ENCODE measurements at regions not wholly inside any gene's neighbourhood (a gene's known extent, or its start where the extent isn't known, plus 50 kb on each side); places are given as distances from the start of the nearest gene placed in this dataset.

DNA sequence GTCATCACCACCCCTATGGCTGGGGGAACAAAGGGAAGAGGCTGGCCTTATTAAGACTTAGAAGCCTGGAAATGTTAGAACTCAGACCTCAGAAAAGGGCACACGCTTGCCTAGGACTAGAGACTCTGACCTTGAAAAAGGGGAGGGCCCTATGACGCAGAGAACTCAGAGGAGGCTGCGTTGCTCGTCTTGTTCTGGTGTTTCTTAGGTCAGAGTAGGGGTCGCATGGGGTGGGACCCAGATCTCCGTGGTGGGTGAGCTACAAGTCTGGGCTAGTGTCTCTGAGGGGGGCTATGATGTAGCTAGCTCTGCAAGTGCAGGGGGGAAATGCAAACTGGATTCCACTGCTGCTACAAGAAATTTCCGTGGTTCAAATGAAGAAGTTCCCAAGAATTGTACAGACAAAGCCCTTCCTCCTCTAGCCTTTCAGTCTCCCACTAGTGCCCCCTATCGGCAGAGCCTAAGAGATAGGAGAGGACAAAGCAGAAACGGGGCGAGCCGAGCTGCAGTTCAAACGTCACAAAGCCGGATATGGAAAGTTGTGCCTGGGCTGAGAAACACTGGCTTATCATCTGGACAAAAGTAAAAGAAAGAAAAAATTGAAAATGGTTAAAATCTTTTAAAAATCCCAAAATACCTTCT is 392.9 kb upstream of the ROBO2 start:
- H3K4me1 ChIP-seq (ENCODE audit: insufficient read depth, low read length, poor library complexity, severe bottlenecking): no peaks in the 10 kb centered on the region
- no peak for TF ChIP-seq EZH2phosphoT487 (IDR thresholded peaks at IDR 0.05; ENCODE audit: borderline replicate concordance, low read depth, low read length)
- TF ChIP-seq CTCF (conservative IDR thresholded peaks at IDR 0.05; ENCODE audit: low read length): peak; percentile 32; the same call in 1 of the 2 replicates
- H2AFZ ChIP-seq (ENCODE audit: low read length): no peak overlapping the region
- H3K4me2 ChIP-seq (ENCODE audit: low read length): no peak overlapping the region
- no peaks in the 10 kb centered on the region for H3K9me2 ChIP-seq (ENCODE audit: insufficient read depth, low read length)
- no peak overlapping the region for H3K27ac ChIP-seq (ENCODE audit: low read depth, low read length, poor library complexity, severe bottlenecking)
- DNase-seq (ENCODE audit: low spot score): no peak
- intact Hi-C loops (cut with micrococcal nuclease; ENCODE audit: unreplicated experiment): no loop called here
- H3K79me2 ChIP-seq (ENCODE audit: insufficient read depth, low read depth, low read length): no peaks in the 10 kb centered on the region
- H3K9me3 ChIP-seq (ENCODE audit: low read length): no peaks in the 10 kb centered on the region
- BruUV-seq (replicated peaks): no TSS peak
- no peaks in the 10 kb centered on the region for H3K36me3 ChIP-seq (ENCODE audit: insufficient read depth, low read length)
- ChIA-PET POLR2A (no interaction called here), CTCF (ENCODE audit: unreplicated experiment) (no interaction called here)
- H4K20me1 ChIP-seq (ENCODE audit: insufficient read depth, low read length): no peaks in the 10 kb centered on the region
- H3K4me3 ChIP-seq (ENCODE audit: low read depth, low read length, poor library complexity, severe bottlenecking): no peak overlapping the region

DNA sequence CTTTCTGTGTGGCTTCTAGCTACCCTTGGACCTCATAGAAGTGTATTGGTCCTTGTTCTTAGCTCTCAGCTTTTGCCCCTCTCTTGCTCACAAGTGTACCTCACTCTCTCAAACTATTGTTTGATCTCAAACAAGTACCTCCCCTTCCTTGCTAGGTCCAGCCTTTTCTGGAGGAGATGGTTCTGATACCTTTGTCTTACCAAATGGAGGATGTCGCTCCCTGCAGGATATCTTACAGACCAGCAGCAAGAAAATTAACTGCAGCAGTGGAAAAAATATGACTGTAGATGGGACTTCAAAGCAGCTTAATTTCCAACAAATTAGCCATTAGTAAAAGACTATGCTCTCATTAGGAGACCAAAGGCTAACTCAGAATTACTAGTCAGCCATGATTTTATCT is 388.1 kb upstream of the ROBO2 start:
- Histone ChIP-seq H3K4me3 (ENCODE audit: low read depth, low read length, poor library complexity, severe bottlenecking) (no peak overlapping the region), H2AFZ (ENCODE audit: low read length) (no peak overlapping the region), H3K4me2 (ENCODE audit: low read length) (no peak overlapping the region), H3K9me2 (ENCODE audit: insufficient read depth, low read length) (no peaks in the 10 kb centered on the region), H3K4me1 (ENCODE audit: insufficient read depth, low read length, poor library complexity, severe bottlenecking) (no peaks in the 10 kb centered on the region), H3K79me2 (ENCODE audit: insufficient read depth, low read depth, low read length) (no peaks in the 10 kb centered on the region), H3K27ac (ENCODE audit: low read depth, low read length, poor library complexity, severe bottlenecking) (no peak overlapping the region), H3K9me3 (ENCODE audit: low read length) (no peaks in the 10 kb centered on the region), H4K20me1 (ENCODE audit: insufficient read depth, low read length) (no peaks in the 10 kb centered on the region), H3K36me3 (ENCODE audit: insufficient read depth, low read length) (no peaks in the 10 kb centered on the region)
- BruUV-seq (replicated peaks): no TSS peak
- ChIA-PET CTCF (ENCODE audit: unreplicated experiment) (no interaction called here), POLR2A (interaction anchor here (0.7 to 1.3 kb wide), 3 partner anchors 8 to 406 kb away, joined by 3 to 4 read pairs (median 3); no protein-coding TSS in a partner anchor)
- TF ChIP-seq CTCF (conservative IDR thresholded peaks at IDR 0.05; ENCODE audit: low read length): no peak
- TF ChIP-seq EZH2phosphoT487 (IDR thresholded peaks at IDR 0.05; ENCODE audit: borderline replicate concordance, low read depth, low read length): no peak
- DNase-seq (ENCODE audit: low spot score): no peak
- intact Hi-C loops (cut with micrococcal nuclease; ENCODE audit: unreplicated experiment): no loop called here

DNA sequence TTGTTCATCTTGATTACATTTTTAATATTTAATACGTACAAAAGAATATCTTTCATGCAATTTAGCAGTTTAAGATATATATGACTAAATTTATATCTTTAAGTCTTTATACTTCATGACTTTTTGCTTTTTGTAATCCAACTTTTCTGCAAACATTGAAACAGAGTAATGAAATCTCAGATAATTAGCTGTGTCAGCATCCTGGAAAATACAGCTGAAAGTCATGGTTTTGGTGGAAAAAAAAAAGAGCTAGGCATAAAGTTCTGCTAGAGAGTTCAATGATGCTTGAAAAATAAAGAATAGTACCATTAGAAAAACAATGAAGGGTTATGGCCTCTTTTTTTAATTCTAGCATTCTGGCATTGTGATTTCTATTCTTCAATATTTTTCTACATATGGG is 387.4 kb upstream of the ROBO2 start:
- H2AFZ ChIP-seq (ENCODE audit: low read length): no peak overlapping the region
- H3K4me2 ChIP-seq (ENCODE audit: low read length): no peak overlapping the region
- no peaks in the 10 kb centered on the region for H3K4me1 ChIP-seq (ENCODE audit: insufficient read depth, low read length, poor library complexity, severe bottlenecking)
- H4K20me1 ChIP-seq (ENCODE audit: insufficient read depth, low read length): no peaks in the 10 kb centered on the region
- H3K79me2 ChIP-seq (ENCODE audit: insufficient read depth, low read depth, low read length): no peaks in the 10 kb centered on the region
- no peak overlapping the region for H3K4me3 ChIP-seq (ENCODE audit: low read depth, low read length, poor library complexity, severe bottlenecking)
- ChIA-PET POLR2A (interaction anchor here (0.9 kb wide), 1 partner anchor 13 kb away, joined by 3 read pairs; no protein-coding TSS in a partner anchor), CTCF (ENCODE audit: unreplicated experiment) (no interaction called here)
- no TSS peak for BruUV-seq (replicated peaks)
- intact Hi-C loops (cut with micrococcal nuclease; ENCODE audit: unreplicated experiment): no loop called here
- no peak for DNase-seq (ENCODE audit: low spot score)
- H3K9me2 ChIP-seq (ENCODE audit: insufficient read depth, low read length): no peaks in the 10 kb centered on the region
- no peaks in the 10 kb centered on the region for H3K9me3 ChIP-seq (ENCODE audit: low read length)
- no peak for TF ChIP-seq EZH2phosphoT487 (IDR thresholded peaks at IDR 0.05; ENCODE audit: borderline replicate concordance, low read depth, low read length)
- TF ChIP-seq CTCF (conservative IDR thresholded peaks at IDR 0.05; ENCODE audit: low read length): no peak
- no peak overlapping the region for H3K27ac ChIP-seq (ENCODE audit: low read depth, low read length, poor library complexity, severe bottlenecking)
- no peaks in the 10 kb centered on the region for H3K36me3 ChIP-seq (ENCODE audit: insufficient read depth, low read length)
